GM23248 (cell line): ENCODE measurements at regions not wholly inside any gene's neighbourhood (a gene's known extent, or its start where the extent isn't known, plus 50 kb on each side); places are given as distances from the start of the nearest gene placed in this dataset.

Experiments used
- EZH2 ChIP-seq: fragments of 200-600 bp; sonication (generic); IDR thresholded peaks from 2 replicates; pipeline ENCODE4 v1.6.1; 2018; ENCODE audit warnings: antibody characterized with exemption, mild to moderate bottlenecking; ENCODE audit not compliant: insufficient read depth, poor library complexity, severe bottlenecking
- EZH2phosphoT487 ChIP-seq: fragments of 200-600 bp; sonication (generic); IDR thresholded peaks from 2 replicates; pipeline ENCODE4 v1.6.1; 2018; ENCODE audit warnings: antibody characterized with exemption, moderate library complexity, mild to moderate bottlenecking, low read depth; ENCODE audit not compliant: insufficient read depth

- TF ChIP-seq EZH2phosphoT487 = no peak
- no peak for TF ChIP-seq EZH2
These were observed 150.9 kb upstream of the DMRT1 start for GRCh38 chr9:690517-691111.
